Thoracic aorta (tissue), 2 donors: ENCODE measurements at regions not wholly inside any gene's neighbourhood (a gene's known extent, or its start where the extent isn't known, plus 50 kb on each side); places are given as distances from the start of the nearest gene placed in this dataset.

Experiments used
- ATAC-seq: fragments of 150-250 bp; one replicate; pipeline ENCODE4 v1.8.0; 2017; ENCODE audit warnings: low read depth; ENCODE audit not compliant: insufficient number of reproducible peaks, low FRiP score
- DNase-seq: peaks from one replicate; pipeline ENCODE4 v3.0.0-alpha.2; 2020; ENCODE audit warnings: low spot score
- H3K27ac ChIP-seq, 2 donors: fragments of 200-600 bp; sonication (generic); 1 replicate in 1 of 2; 2 replicates in 1 of 2; pipeline ENCODE4 v1.5.1; 2016; ENCODE audit warnings: mild to moderate bottlenecking in 2 of 2, moderate library complexity in 2 of 2
- H3K27me3 ChIP-seq: fragments of 200-600 bp; sonication (generic); replicated peaks from 2 replicates; pipeline ENCODE4 v1.6.0; 2016; ENCODE audit warnings: mild to moderate bottlenecking; ENCODE audit not compliant: insufficient read depth
- H3K36me3 ChIP-seq: fragments of 200-600 bp; sonication (generic); one replicate; pipeline ENCODE4 v1.5.1; 2016
- H3K4me1 ChIP-seq, 2 donors: fragments of 200-600 bp; sonication (generic); 1 replicate in 1 of 2; 2 replicates in 1 of 2; pipeline versions ENCODE4 v1.5.1 to v1.6.0; 2016; ENCODE audit warnings: low read depth in 2 of 2, mild to moderate bottlenecking in 1 of 2; ENCODE audit not compliant: control insufficient read depth in 1 of 2
- H3K4me3 ChIP-seq: fragments of 200-600 bp; sonication (generic); 2 replicates; pipeline ENCODE4 v1.5.1; 2016; ENCODE audit warnings: mild to moderate bottlenecking
- H3K9me3 ChIP-seq: fragments of 200-600 bp; sonication (generic); 2 replicates; pipeline ENCODE4 v1.5.1; 2016
- CTCF ChIP-seq: fragments of 200-600 bp; sonication (generic); IDR thresholded peaks from one replicate; pipeline ENCODE4 v1.5.1; 2019; ENCODE audit warnings: antibody characterized with exemption

GRCh38 chr1:201666645-201667044 lies 127.7 kb downstream of the NAV1 start:
- Histone ChIP-seq H3K36me3 (no peaks in the 10 kb centered on the region), H3K27me3 (no peaks in the 10 kb centered on the region), H3K27ac (no peak overlapping the region), H3K4me1 (no peaks in the 10 kb centered on the region), H3K4me3 (no peak overlapping the region), H3K9me3 (no peaks in the 10 kb centered on the region)
- ATAC-seq (no peak), DNase-seq (no peak)
- no peak for TF ChIP-seq CTCF

GRCh38 chr1:201667479-201667878 lies 128.6 kb downstream of the NAV1 start:
- H3K36me3 ChIP-seq: no peaks in the 10 kb centered on the region
- ATAC-seq (no peak), DNase-seq (no peak)
- H3K4me3 ChIP-seq: no peak overlapping the region
- no peaks in the 10 kb centered on the region for H3K9me3 ChIP-seq
- H3K27me3 ChIP-seq: no peaks in the 10 kb centered on the region
- peaks cover 0 to 7% of the 10 kb centered on the region in 2 donors for H3K4me1 ChIP-seq
- no peak overlapping the region for H3K27ac ChIP-seq
- TF ChIP-seq CTCF: no peak

GRCh38 chr1:201670517-201670916 lies 131.6 kb downstream of the NAV1 start:
- Histone ChIP-seq H3K36me3 (no peaks in the 10 kb centered on the region), H3K9me3 (no peaks in the 10 kb centered on the region), H3K4me3 (no peak overlapping the region), H3K4me1 (peaks cover 4 to 26% of the 10 kb centered on the region in 2 donors), H3K27ac (no peak overlapping the region), H3K27me3 (no peaks in the 10 kb centered on the region)
- ATAC-seq (no peak), DNase-seq (no peak)
- no peak for TF ChIP-seq CTCF

- no peak overlapping the region for H3K27ac ChIP-seq
- H3K9me3 ChIP-seq: no peaks in the 10 kb centered on the region
- no peak overlapping the region for H3K4me3 ChIP-seq
- H3K4me1 ChIP-seq: peaks cover 9 to 40% of the 10 kb centered on the region in 2 donors
- H3K27me3 ChIP-seq: no peaks in the 10 kb centered on the region
- DNase-seq (no peak), ATAC-seq (no peak)
- no peaks in the 10 kb centered on the region for H3K36me3 ChIP-seq
- no peak for TF ChIP-seq CTCF
These were observed 133.8 kb downstream of the NAV1 start for GRCh38 chr1:201672685-201673084.

- H3K27ac ChIP-seq: no peak overlapping the region
- ATAC-seq: no peak
- no peaks in the 10 kb centered on the region for H3K27me3 ChIP-seq
- H3K9me3 ChIP-seq: no peaks in the 10 kb centered on the region
- no peak for TF ChIP-seq CTCF
- no peak overlapping the region for H3K4me3 ChIP-seq
- no peak for DNase-seq
- no peaks in the 10 kb centered on the region for H3K36me3 ChIP-seq
- peaks cover 9 to 40% of the 10 kb centered on the region in 2 donors for H3K4me1 ChIP-seq
These were observed 134.2 kb downstream of the NAV1 start for GRCh38 chr1:201673093-201673492.
